ENCODE measurements at regions not wholly inside any gene's neighbourhood (a gene's known extent, or its start where the extent isn't known, plus 50 kb on each side); places are given as distances from the start of the nearest gene placed in this dataset.

GRCh38 chr5:99945478-99946442 is 589.4 kb upstream of the FAM174A start:
- DNase-seq (ENCODE audit: insufficient read length, low spot score) (no peak), FAIRE-seq (no peak)
- no peak for TF ChIP-seq POLR2A (IDR thresholded peaks at IDR 0.05; ENCODE audit: low read depth, low read length)

- no peak for DNase-seq (ENCODE audit: insufficient read length, low spot score)
- no peak for TF ChIP-seq POLR2A (IDR thresholded peaks at IDR 0.05; ENCODE audit: low read depth, low read length)
- FAIRE-seq: no peak
Measured at GRCh38 chr5:99940540-99940939, 594.6 kb upstream of the FAM174A start.

- FAIRE-seq: no peak
Measured at GRCh38 chr5:99936911-99937310, 598.3 kb upstream of the FAM174A start.

GRCh38 chr5:99929806-99930135 is 605.4 kb upstream of the FAM174A start:
- no peak for TF ChIP-seq POLR2A (IDR thresholded peaks at IDR 0.05; ENCODE audit: low read depth, low read length)
- DNase-seq (ENCODE audit: insufficient read length, low spot score) (no peak), FAIRE-seq (no peak)

More at GRCh38 chr5:99936911-99937310, 598.3 kb upstream of the FAM174A start:
- no peak for DNase-seq (ENCODE audit: insufficient read length, low spot score)
- TF ChIP-seq POLR2A (IDR thresholded peaks at IDR 0.05; ENCODE audit: low read depth, low read length): no peak

- DNase-seq (ENCODE audit: insufficient read length, low spot score) (no peak), FAIRE-seq (no peak)
- TF ChIP-seq POLR2A (IDR thresholded peaks at IDR 0.05; ENCODE audit: low read depth, low read length): no peak
Measured at GRCh38 chr5:99929067-99929805, 605.9 kb upstream of the FAM174A start.

GRCh38 chr5:99928490-99928889 is 606.7 kb upstream of the FAM174A start:
- FAIRE-seq: no peak
- no peak for DNase-seq (ENCODE audit: insufficient read length, low spot score)
- no peak for TF ChIP-seq POLR2A (IDR thresholded peaks at IDR 0.05; ENCODE audit: low read depth, low read length)

- TF ChIP-seq POLR2A (IDR thresholded peaks at IDR 0.05; ENCODE audit: low read depth, low read length): no peak
- FAIRE-seq (no peak), DNase-seq (ENCODE audit: insufficient read length, low spot score) (no peak)
Measured at GRCh38 chr5:99926463-99926862, 608.7 kb upstream of the FAM174A start.

GRCh38 chr5:99922386-99922785 is 612.8 kb upstream of the FAM174A start:
- TF ChIP-seq POLR2A (IDR thresholded peaks at IDR 0.05; ENCODE audit: low read depth, low read length): no peak
- no peak for DNase-seq (ENCODE audit: insufficient read length, low spot score)
- no peak for FAIRE-seq

GRCh38 chr5:99911971-99912370 is 623.2 kb upstream of the FAM174A start:
- no peak for TF ChIP-seq POLR2A (IDR thresholded peaks at IDR 0.05; ENCODE audit: low read depth, low read length)
- DNase-seq (ENCODE audit: insufficient read length, low spot score): no peak
- no peak for FAIRE-seq

- no peak for TF ChIP-seq POLR2A (IDR thresholded peaks at IDR 0.05; ENCODE audit: low read depth, low read length)
- DNase-seq (ENCODE audit: insufficient read length, low spot score): no peak
- FAIRE-seq: no peak
Measured at GRCh38 chr5:99906776-99907175, 628.4 kb upstream of the FAM174A start.

GRCh38 chr5:99901972-99902371 is 633.2 kb upstream of the FAM174A start:
- no peak for FAIRE-seq
- TF ChIP-seq POLR2A (IDR thresholded peaks at IDR 0.05; ENCODE audit: low read depth, low read length): no peak
- DNase-seq (ENCODE audit: insufficient read length, low spot score): no peak

- FAIRE-seq (peak; percentile 88), DNase-seq (ENCODE audit: insufficient read length, low spot score) (peak; percentile 1)
- TF ChIP-seq POLR2A (IDR thresholded peaks at IDR 0.05; ENCODE audit: low read depth, low read length): no peak
Measured at GRCh38 chr5:99900302-99900852, 634.8 kb upstream of the FAM174A start.

- DNase-seq (ENCODE audit: insufficient read length, low spot score): no peak
- no peak for TF ChIP-seq POLR2A (IDR thresholded peaks at IDR 0.05; ENCODE audit: low read depth, low read length)
- FAIRE-seq: no peak
Measured at GRCh38 chr5:99879791-99880511, 655.2 kb upstream of the FAM174A start.

GRCh38 chr5:99878830-99879229 is 656.3 kb upstream of the FAM174A start:
- no peak for DNase-seq (ENCODE audit: insufficient read length, low spot score)

More at GRCh38 chr5:99878830-99879229, 656.3 kb upstream of the FAM174A start:
- no peak for TF ChIP-seq POLR2A (IDR thresholded peaks at IDR 0.05; ENCODE audit: low read depth, low read length)
- FAIRE-seq: no peak

All from H54 (cell line).